ENCODE measurements at regions not wholly inside any gene's neighbourhood (a gene's known extent, or its start where the extent isn't known, plus 50 kb on each side); places are given as distances from the start of the nearest gene placed in this dataset.

GRCh38 chr11:116415095-116415494, 357.7 kb downstream of the BUD13 start:
- TF ChIP-seq TAF1 (IDR thresholded peaks at IDR 0.05; ENCODE audit: low read depth) (no peak), RAD21 (IDR thresholded peaks at IDR 0.05; ENCODE audit: low read depth) (no peak), MAX (IDR thresholded peaks at IDR 0.05) (no peak), YY1 (IDR thresholded peaks at IDR 0.05; ENCODE audit: low read depth) (no peak), REST (IDR thresholded peaks at IDR 0.05; ENCODE audit: low read depth) (no peak), CREB1 (IDR thresholded peaks at IDR 0.05; ENCODE audit: low read depth) (no peak), EGR1 (IDR thresholded peaks at IDR 0.05) (no peak), TEAD4 (IDR thresholded peaks at IDR 0.05) (no peak), EP300 (IDR thresholded peaks at IDR 0.05; ENCODE audit: borderline replicate concordance) (no peak), NFIC (IDR thresholded peaks at IDR 0.05) (no peak), FOXM1 (IDR thresholded peaks at IDR 0.05; ENCODE audit: borderline replicate concordance, low read depth) (no peak), TCF12 (IDR thresholded peaks at IDR 0.05; ENCODE audit: low read depth) (no peak)

Data from Ishikawa (cell line).